ENCODE measurements at regions not wholly inside any gene's neighbourhood (a gene's known extent, or its start where the extent isn't known, plus 50 kb on each side); places are given as distances from the start of the nearest gene placed in this dataset.

DNA sequence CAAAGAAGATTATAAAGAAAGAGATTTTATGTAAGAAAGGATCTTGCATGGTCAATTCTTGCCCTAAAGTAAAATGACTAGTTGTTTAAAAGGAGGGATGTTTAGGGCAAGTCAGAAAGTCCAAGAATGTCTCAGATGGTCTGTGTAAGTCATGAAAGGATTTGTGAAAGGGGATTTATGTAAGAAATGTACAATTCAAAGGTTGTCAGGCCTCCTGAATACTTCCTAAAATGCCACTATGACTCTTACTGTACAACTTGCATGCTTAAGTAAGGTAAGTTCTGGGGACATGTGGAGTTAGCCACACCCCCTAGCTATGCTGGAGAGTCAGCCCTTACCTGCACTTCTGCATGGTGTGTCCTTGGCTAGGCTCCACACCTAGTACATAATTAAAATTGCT is 328.9 kb upstream of the TGFBR2 start:
- Mint-ChIP-seq H3K27ac (no peak overlapping the region), H3K4me3 (ENCODE audit: low read depth) (no peak overlapping the region), H3K27me3 (no peaks in the 10 kb centered on the region), H3K4me1 (ENCODE audit: low read depth) (no peaks in the 10 kb centered on the region), H3K9me3 (ENCODE audit: low read depth) (peaks cover 13% of the 10 kb centered on the region), H3K36me3 (ENCODE audit: insufficient read depth) (no peaks in the 10 kb centered on the region)
- DNase-seq (ENCODE audit: low spot score, unreplicated experiment) = no peak
- TF ChIP-seq, protein P1, sequence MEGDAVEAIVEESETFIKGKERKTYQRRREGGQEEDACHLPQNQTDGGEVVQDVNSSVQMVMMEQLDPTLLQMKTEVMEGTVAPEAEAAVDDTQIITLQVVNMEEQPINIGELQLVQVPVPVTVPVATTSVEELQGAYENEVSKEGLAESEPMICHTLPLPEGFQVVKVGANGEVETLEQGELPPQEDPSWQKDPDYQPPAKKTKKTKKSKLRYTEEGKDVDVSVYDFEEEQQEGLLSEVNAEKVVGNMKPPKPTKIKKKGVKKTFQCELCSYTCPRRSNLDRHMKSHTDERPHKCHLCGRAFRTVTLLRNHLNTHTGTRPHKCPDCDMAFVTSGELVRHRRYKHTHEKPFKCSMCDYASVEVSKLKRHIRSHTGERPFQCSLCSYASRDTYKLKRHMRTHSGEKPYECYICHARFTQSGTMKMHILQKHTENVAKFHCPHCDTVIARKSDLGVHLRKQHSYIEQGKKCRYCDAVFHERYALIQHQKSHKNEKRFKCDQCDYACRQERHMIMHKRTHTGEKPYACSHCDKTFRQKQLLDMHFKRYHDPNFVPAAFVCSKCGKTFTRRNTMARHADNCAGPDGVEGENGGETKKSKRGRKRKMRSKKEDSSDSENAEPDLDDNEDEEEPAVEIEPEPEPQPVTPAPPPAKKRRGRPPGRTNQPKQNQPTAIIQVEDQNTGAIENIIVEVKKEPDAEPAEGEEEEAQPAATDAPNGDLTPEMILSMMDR (IDR thresholded peaks at IDR 0.05; ENCODE audit: unreplicated experiment) = no peak

DNA sequence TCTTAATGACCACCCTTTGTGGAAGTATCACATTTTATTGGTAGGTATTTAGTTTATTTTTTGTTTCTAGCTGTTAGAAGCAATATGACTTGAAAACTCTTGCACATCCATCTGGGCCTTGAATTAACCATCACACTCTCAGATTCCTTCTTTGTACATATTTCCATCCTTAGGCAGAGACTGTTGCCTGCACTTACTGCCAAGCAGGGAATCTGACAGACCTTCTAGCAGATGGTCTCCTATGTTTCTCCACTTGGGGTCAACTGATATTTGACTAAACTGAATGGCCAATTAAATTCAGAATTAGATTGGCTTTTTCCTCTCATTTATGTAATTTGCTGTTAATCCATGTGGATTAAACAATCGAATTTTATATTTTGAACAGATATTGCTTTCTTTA is 324.9 kb upstream of the TGFBR2 start:
- TF ChIP-seq, protein P1 (IDR thresholded peaks at IDR 0.05; ENCODE audit: unreplicated experiment) = no peak
- no peak overlapping the region for H3K27ac Mint-ChIP-seq
- no peaks in the 10 kb centered on the region for H3K4me1 Mint-ChIP-seq (ENCODE audit: low read depth)
- DNase-seq (ENCODE audit: low spot score, unreplicated experiment) = no peak
- H3K4me3 Mint-ChIP-seq (ENCODE audit: low read depth) = no peak overlapping the region
- no peaks in the 10 kb centered on the region for H3K27me3 Mint-ChIP-seq
- no peaks in the 10 kb centered on the region for H3K36me3 Mint-ChIP-seq (ENCODE audit: insufficient read depth)
- H3K9me3 Mint-ChIP-seq (ENCODE audit: low read depth) = peaks cover 11% of the 10 kb centered on the region

DNA sequence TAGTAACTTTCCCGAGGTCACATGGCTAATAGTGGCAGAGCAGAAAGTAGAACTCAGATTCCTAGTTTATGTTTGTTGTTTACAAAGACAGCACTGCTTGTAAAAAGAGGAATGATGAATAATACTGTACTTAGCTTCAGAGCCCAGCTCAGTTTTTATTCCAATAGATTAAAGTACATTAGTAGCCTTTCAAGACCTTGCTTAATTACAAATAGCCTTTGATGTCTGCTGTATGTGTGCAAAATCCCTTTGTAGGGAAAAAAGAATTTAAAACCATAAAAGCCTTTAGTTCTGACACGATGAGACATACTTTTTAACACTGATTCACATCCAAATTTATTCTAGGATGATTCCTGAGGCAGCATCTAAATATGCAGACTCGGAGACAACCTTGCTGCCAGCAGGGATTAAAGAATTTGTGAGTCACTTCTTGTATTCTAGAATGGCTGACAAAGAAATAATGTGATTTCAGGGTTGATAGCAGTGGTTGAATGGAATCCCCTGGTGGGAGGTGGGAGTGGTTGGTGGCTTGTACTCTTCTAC is 324.2 kb upstream of the TGFBR2 start:
- Mint-ChIP-seq H3K9me3 (ENCODE audit: low read depth) (peaks cover 10% of the 10 kb centered on the region), H3K27me3 (no peaks in the 10 kb centered on the region), H3K36me3 (ENCODE audit: insufficient read depth) (no peaks in the 10 kb centered on the region), H3K4me3 (ENCODE audit: low read depth) (no peak overlapping the region), H3K4me1 (ENCODE audit: low read depth) (no peaks in the 10 kb centered on the region), H3K27ac (no peak overlapping the region)
- DNase-seq (ENCODE audit: low spot score, unreplicated experiment) = no peak
- TF ChIP-seq, protein P1 (IDR thresholded peaks at IDR 0.05; ENCODE audit: unreplicated experiment) = no peak

DNA sequence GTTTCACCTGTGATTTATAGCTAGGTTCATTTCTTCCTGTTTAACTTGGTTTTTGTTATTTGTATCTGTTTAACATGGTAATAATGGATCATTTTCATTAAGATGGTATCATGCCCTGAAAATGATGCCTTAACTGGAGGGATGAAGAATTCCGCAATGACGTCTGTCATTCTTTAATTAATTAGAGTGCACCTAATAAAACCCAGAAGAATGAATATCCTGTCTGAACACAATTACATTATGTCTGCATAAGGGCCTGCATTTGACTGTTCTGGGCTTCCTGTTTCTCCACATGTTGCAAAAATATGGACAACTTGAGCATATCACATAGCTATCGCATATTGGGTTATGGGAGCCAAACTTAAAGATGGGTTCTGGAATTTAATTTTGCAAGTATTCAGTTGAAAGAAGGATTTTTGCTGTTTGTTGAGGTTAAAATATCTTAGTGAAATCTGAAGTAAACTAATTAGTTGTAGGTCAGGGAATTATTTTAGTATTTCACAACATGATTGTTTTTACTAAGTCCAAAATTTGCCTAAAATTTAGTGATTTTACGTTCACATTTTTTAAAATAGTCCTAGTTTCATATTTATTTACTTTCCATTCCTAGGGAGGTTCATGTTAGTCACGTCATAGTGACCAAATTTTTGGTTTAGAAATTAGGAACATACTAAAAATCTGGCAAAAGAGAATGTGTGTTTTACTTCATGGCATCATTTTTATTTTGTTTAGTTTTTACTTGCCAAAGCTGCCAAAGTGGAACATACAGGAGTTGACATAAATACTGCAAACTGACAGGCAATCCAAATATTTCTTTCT is 321.0 kb upstream of the TGFBR2 start:
- H3K36me3 Mint-ChIP-seq (ENCODE audit: insufficient read depth) = no peaks in the 10 kb centered on the region
- no peak for DNase-seq (ENCODE audit: low spot score, unreplicated experiment)
- H3K27ac Mint-ChIP-seq = no peak overlapping the region
- H3K27me3 Mint-ChIP-seq = no peaks in the 10 kb centered on the region
- H3K4me1 Mint-ChIP-seq (ENCODE audit: low read depth) = peaks cover 6% of the 10 kb centered on the region
- peaks cover under 1% of the 10 kb centered on the region for H3K9me3 Mint-ChIP-seq (ENCODE audit: low read depth)
- TF ChIP-seq, protein P1 (IDR thresholded peaks at IDR 0.05; ENCODE audit: unreplicated experiment) = no peak
- H3K4me3 Mint-ChIP-seq (ENCODE audit: low read depth) = no peak overlapping the region

DNA sequence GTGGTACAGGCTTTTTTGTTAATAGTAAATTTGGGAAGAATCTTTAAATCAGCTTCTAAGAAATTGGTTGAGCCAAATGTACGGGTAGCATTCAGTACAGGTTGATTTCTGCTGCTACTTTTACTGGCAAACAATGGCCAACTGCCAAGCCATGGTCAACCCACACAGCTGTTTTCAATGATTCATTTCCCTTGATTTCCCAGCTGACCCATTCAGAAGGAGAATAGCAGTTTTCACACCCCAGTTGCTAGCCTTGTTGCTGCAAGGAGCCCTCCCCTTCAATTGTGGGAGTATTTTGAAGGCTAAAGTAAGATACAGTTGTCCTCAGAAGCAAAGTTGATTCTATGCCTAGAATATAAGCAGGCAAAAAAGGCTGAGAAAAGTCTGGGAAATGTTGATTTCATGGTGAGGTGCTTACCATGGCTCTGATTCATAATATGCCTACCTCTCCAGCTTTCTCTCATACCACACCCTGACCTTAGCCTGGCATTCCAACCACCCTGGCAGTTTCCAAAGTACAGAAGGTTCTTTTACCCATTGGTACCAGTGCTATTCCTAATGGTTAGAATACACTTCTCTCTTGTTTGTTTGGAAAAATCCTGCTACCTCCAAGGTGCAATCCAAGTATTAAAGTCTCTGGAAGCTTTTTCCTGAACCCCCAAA is 320.3 kb upstream of the TGFBR2 start:
- TF ChIP-seq, protein P1 (IDR thresholded peaks at IDR 0.05; ENCODE audit: unreplicated experiment) = no peak
- H3K4me3 Mint-ChIP-seq (ENCODE audit: low read depth) = no peak overlapping the region

More for the DNA sequence above, 320.3 kb upstream of the TGFBR2 start:
- no peak overlapping the region for H3K27ac Mint-ChIP-seq
- H3K4me1 Mint-ChIP-seq (ENCODE audit: low read depth) = peaks cover 6% of the 10 kb centered on the region
- DNase-seq (ENCODE audit: low spot score, unreplicated experiment) = no peak
- no peaks in the 10 kb centered on the region for H3K36me3 Mint-ChIP-seq (ENCODE audit: insufficient read depth)
- H3K9me3 Mint-ChIP-seq (ENCODE audit: low read depth) = no peaks in the 10 kb centered on the region
- H3K27me3 Mint-ChIP-seq = no peaks in the 10 kb centered on the region
